OCI-LY1 (cell line): ENCODE measurements at regions not wholly inside any gene's neighbourhood (a gene's known extent, or its start where the extent isn't known, plus 50 kb on each side); places are given as distances from the start of the nearest gene placed in this dataset.

Experiments used
- H2AFZ ChIP-seq: fragments of 200-600 bp; sonication (generic), shearing (Covaris generic); 2 replicates; pipeline ENCODE4 v1.6.0; 2014; ENCODE audit warnings: antibody characterized with exemption, mild to moderate bottlenecking, low read length
- H3F3A ChIP-seq: fragments of 200-600 bp; sonication (generic), shearing (Covaris generic); 2 replicates; pipeline ENCODE4 v1.6.0; 2014; ENCODE audit warnings: mild to moderate bottlenecking, antibody characterized with exemption, low read length, moderate library complexity; ENCODE audit not compliant: insufficient read depth
- H3K27ac ChIP-seq: fragments of 200-600 bp; sonication (generic); 2 replicates; pipeline ENCODE4 v1.5.1; 2014; ENCODE audit warnings: low read length, mixed run types, mild to moderate bottlenecking, low read depth; ENCODE audit not compliant: poor library complexity, severe bottlenecking
- H3K27me3 ChIP-seq: fragments of 200-600 bp; sonication (generic); 2 replicates; pipeline ENCODE4 v1.6.0; 2014; ENCODE audit warnings: antibody characterized with exemption, mild to moderate bottlenecking, low read length, moderate library complexity; ENCODE audit not compliant: insufficient read depth
- H3K36me3 ChIP-seq: fragments of 200-600 bp; sonication (generic); 2 replicates; pipeline ENCODE4 v1.6.1; 2014; ENCODE audit warnings: mild to moderate bottlenecking, antibody characterized with exemption, low read length, moderate library complexity, mixed read lengths; ENCODE audit not compliant: insufficient read depth
- H3K4me1 ChIP-seq: fragments of 200-600 bp; sonication (generic); 2 replicates; pipeline ENCODE4 v1.5.1; 2014; ENCODE audit warnings: mild to moderate bottlenecking, low read length, moderate library complexity; ENCODE audit not compliant: insufficient read depth, severe bottlenecking
- H3K4me2 ChIP-seq: fragments of 200-600 bp; sonication (generic), shearing (Covaris generic); 2 replicates; pipeline ENCODE4 v1.6.1; 2014; ENCODE audit warnings: low read length
- H3K4me3 ChIP-seq: fragments of 200-600 bp; sonication (generic); 2 replicates; pipeline ENCODE4 v1.5.1; 2014; ENCODE audit warnings: low read length, low read depth, mild to moderate bottlenecking, mixed read lengths; ENCODE audit not compliant: poor library complexity, severe bottlenecking
- H3K79me2 ChIP-seq: fragments of 200-600 bp; shearing (Covaris generic); 2 replicates; pipeline ENCODE4 v1.6.1; 2016; ENCODE audit warnings: mixed run types, low read length, mixed read lengths; ENCODE audit not compliant: insufficient read depth
- H3K9ac ChIP-seq: fragments of 200-600 bp; sonication (generic), shearing (Covaris generic); 2 replicates; pipeline ENCODE4 v1.6.1; 2014; ENCODE audit warnings: mild to moderate bottlenecking, low read length, mixed read lengths
- H3K9me2 ChIP-seq: fragments of 200-600 bp; sonication (generic), shearing (Covaris generic); 2 replicates; pipeline ENCODE4 v1.6.1; 2014; ENCODE audit warnings: low read depth, mild to moderate bottlenecking, low read length, mixed read lengths
- H3K9me3 ChIP-seq: fragments of 200-600 bp; shearing (Covaris generic); 2 replicates; pipeline ENCODE4 v1.6.1; 2014; ENCODE audit warnings: low read length, mixed read lengths
- H4K20me1 ChIP-seq: fragments of 200-600 bp; sonication (generic), shearing (Covaris generic); 2 replicates; pipeline ENCODE4 v1.6.0; 2016; ENCODE audit warnings: mild to moderate bottlenecking, low read length; ENCODE audit not compliant: insufficient read depth
- CTCF ChIP-seq: fragments of 200-600 bp; sonication (generic), shearing (Covaris generic); IDR thresholded peaks from 2 replicates; pipeline ENCODE4 v1.5.1; 2017; ENCODE audit warnings: mild to moderate bottlenecking, antibody characterized with exemption, low read length, moderate library complexity, mixed read lengths
- EZH2 ChIP-seq: fragments of 200-600 bp; sonication (generic), shearing (Covaris generic); IDR thresholded peaks from 2 replicates; pipeline ENCODE4 v1.8.0; 2017; ENCODE audit warnings: borderline replicate concordance, mixed run types, mild to moderate bottlenecking, antibody characterized with exemption, low read length, moderate library complexity, mixed read lengths

DNA sequence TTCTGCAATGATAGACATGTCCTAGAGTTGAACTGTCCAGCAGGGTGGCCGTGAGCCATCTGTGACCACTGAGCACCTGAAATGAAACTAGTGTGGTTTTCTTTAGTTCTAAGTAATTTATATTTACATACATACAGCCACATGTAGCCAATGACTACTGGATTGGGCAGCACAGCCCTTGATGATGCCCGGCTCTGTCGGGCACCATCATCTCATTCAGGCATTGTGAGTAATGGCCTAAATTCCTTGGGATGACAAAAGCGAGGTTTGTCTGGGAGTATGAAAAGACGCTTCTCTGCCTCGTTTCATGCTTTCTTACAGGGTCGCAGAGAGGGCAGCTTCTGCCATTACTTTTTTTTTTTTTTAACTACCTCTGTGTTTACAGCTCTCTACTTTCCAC, 251.9 kb upstream of the HES1 start:
- Histone ChIP-seq H3K36me3 (no peaks in the 10 kb centered on the region), H3K27ac (no peak overlapping the region), H3K4me1 (no peaks in the 10 kb centered on the region), H3K9ac (no peak overlapping the region), H2AFZ (no peak overlapping the region), H3K9me3 (no peaks in the 10 kb centered on the region), H4K20me1 (no peaks in the 10 kb centered on the region), H3K79me2 (no peaks in the 10 kb centered on the region), H3F3A (no peaks in the 10 kb centered on the region), H3K4me3 (no peak overlapping the region), H3K4me2 (no peak overlapping the region), H3K9me2 (no peaks in the 10 kb centered on the region), H3K27me3 (peaks cover 3% of the 10 kb centered on the region; the same call in 1 of the 2 replicates)
- TF ChIP-seq EZH2: no peak
- no peak for TF ChIP-seq CTCF

DNA sequence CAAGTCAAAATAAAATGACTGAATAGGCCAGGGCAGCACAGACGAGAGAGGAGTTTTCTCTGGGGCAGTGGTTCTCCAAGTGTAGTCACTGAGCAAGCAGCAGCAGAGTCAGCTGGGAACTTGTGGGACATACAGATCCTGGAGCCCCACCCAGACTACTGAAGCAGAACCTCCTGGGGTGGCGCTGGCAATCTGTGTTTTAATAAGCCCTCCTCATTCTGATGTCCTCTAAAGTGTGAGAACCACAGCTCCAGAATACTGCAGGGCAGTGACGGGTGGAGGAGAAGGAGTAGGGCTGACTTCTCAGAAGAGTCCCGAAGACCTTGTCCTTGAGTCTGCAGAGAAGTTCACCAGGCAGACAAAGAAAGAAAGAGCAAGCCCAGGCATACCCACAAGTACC, 251.3 kb upstream of the HES1 start:
- no peaks in the 10 kb centered on the region for H3K4me1 ChIP-seq
- 0 out of 2 replicates have a peak, but pooled peaks cover 3% of the 10 kb centered on the region for H3K9me2 ChIP-seq
- H3K4me2 ChIP-seq: no peak overlapping the region
- H3K4me3 ChIP-seq: no peak overlapping the region
- H3K9me3 ChIP-seq: no peaks in the 10 kb centered on the region
- H3K36me3 ChIP-seq: no peaks in the 10 kb centered on the region
- H3F3A ChIP-seq: no peaks in the 10 kb centered on the region
- no peaks in the 10 kb centered on the region for H4K20me1 ChIP-seq
- peaks cover 3% of the 10 kb centered on the region; the same call in 1 of the 2 replicates for H3K27me3 ChIP-seq
- H3K9ac ChIP-seq: no peak overlapping the region
- TF ChIP-seq CTCF: no peak
- TF ChIP-seq EZH2: no peak
- H2AFZ ChIP-seq: no peak overlapping the region
- no peaks in the 10 kb centered on the region for H3K79me2 ChIP-seq
- no peak overlapping the region for H3K27ac ChIP-seq

DNA sequence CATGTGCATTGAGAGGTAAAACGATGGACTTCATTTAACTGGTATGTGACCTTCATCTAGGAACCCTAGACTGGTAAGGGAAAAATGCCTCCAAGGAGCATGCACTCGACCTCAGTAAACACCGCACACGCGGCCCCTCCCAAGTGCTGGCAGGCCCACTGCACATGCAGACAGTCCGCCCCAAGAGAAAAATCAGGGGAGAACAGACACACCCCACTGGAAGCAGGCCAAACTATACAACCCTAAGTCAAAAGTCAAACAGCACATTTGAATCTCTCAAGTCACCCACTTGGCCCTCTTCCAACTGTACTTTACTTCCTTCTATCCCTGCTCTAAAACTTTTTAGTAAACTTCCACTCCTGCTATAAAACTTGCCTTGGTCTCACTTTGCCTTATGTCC, 250.1 kb upstream of the HES1 start:
- H3K9me3 ChIP-seq: no peaks in the 10 kb centered on the region
- no peak for TF ChIP-seq CTCF
- no peak for TF ChIP-seq EZH2
- no peaks in the 10 kb centered on the region for H3F3A ChIP-seq
- H2AFZ ChIP-seq: no peak overlapping the region
- no peak overlapping the region for H3K9ac ChIP-seq
- H3K27ac ChIP-seq: no peak overlapping the region
- H3K4me3 ChIP-seq: no peak overlapping the region
- no peak overlapping the region for H3K4me2 ChIP-seq
- peaks cover 3% of the 10 kb centered on the region; the same call in 1 of the 2 replicates for H3K27me3 ChIP-seq
- 0 out of 2 replicates have a peak, but pooled peaks cover 3% of the 10 kb centered on the region for H3K9me2 ChIP-seq
- H3K36me3 ChIP-seq: no peaks in the 10 kb centered on the region
- no peaks in the 10 kb centered on the region for H3K4me1 ChIP-seq
- H4K20me1 ChIP-seq: no peaks in the 10 kb centered on the region
- no peaks in the 10 kb centered on the region for H3K79me2 ChIP-seq
